A673 (cell line): ENCODE measurements at regions not wholly inside any gene's neighbourhood (a gene's known extent, or its start where the extent isn't known, plus 50 kb on each side); places are given as distances from the start of the nearest gene placed in this dataset.

Experiments
- BruUV-seq: library from RNA; stranded (reverse); fragments of 400-500 nt; replicated peaks from 2 replicates; lab custom pipeline; 2021; lab: Mats Ljungman, UMichigan
- CTCF ChIA-PET: fragments of 300-600 bp; sonication (Branson Sonifier 250); formaldehyde crosslinking; loops from one replicate; lab custom pipeline; 2022; ENCODE audit warnings: antibody characterized with exemption; lab: Charles Lee
- POLR2A ChIA-PET: fragments of 300-600 bp; sonication (Branson Sonifier 250); formaldehyde crosslinking; loops from one replicate; lab custom pipeline; 2022; ENCODE audit warnings: antibody characterized with exemption; ENCODE audit not compliant: low non-redundant PET; lab: Charles Lee
- DNase-seq: peaks from one replicate; pipeline ENCODE4 v3.0.0-alpha.2; 2015; ENCODE audit warnings: low spot score
- H3K27ac ChIP-seq: fragments of 200-600 bp; sonication (generic); 2 replicates; pipeline ENCODE4 v1.5.1; 2016; ENCODE audit warnings: mixed run types, low read depth, mild to moderate bottlenecking, mixed read lengths, antibody characterized with exemption, low read length; ENCODE audit not compliant: poor library complexity, severe bottlenecking
- H3K27me3 ChIP-seq: fragments of 200-600 bp; sonication (generic); replicated peaks from 2 replicates; pipeline ENCODE4 v1.6.1; 2017; ENCODE audit warnings: mixed run types, low read depth, mild to moderate bottlenecking, mixed read lengths, antibody characterized with exemption, low read length; ENCODE audit not compliant: insufficient read depth, poor library complexity
- H3K36me3 ChIP-seq: fragments of 200-600 bp; sonication (generic); 2 replicates; pipeline ENCODE4 v1.6.1; 2016; ENCODE audit warnings: mixed run types, mild to moderate bottlenecking, mixed read lengths, antibody characterized with exemption, low read length; ENCODE audit not compliant: insufficient read depth, poor library complexity, severe bottlenecking
- H3K4me1 ChIP-seq: fragments of 200-600 bp; sonication (generic); 2 replicates; pipeline ENCODE4 v1.6.1; 2017; ENCODE audit warnings: mixed run types, mild to moderate bottlenecking, mixed read lengths, antibody characterized with exemption, low read length; ENCODE audit not compliant: insufficient read depth, poor library complexity, severe bottlenecking
- H3K4me3 ChIP-seq: fragments of 200-600 bp; sonication (generic); 2 replicates; pipeline ENCODE4 v1.5.1; 2016; ENCODE audit warnings: low read depth, mixed run types, mild to moderate bottlenecking, mixed read lengths, low read length; ENCODE audit not compliant: poor library complexity, severe bottlenecking
- H3K9me3 ChIP-seq: fragments of 200-600 bp; sonication (generic); 2 replicates; pipeline ENCODE4 v1.6.1; 2016; ENCODE audit warnings: mixed run types, low read depth, mild to moderate bottlenecking, mixed read lengths, antibody characterized with exemption, low read length; ENCODE audit not compliant: poor library complexity, severe bottlenecking
- CTCF ChIP-seq: fragments of 300-800, 200-600 bp; sonication (generic); conservative IDR thresholded peaks from 2 replicates; pipeline ENCODE4 v1.5.1; 2017; ENCODE audit warnings: low read depth, mild to moderate bottlenecking, antibody characterized with exemption, low read length, moderate library complexity, mixed read lengths
- EZH2 ChIP-seq: fragments of 200-600 bp; sonication (generic); IDR thresholded peaks from 2 replicates; pipeline ENCODE4 v1.6.1; 2017; ENCODE audit warnings: borderline replicate concordance, low read depth, mild to moderate bottlenecking, mixed read lengths, antibody characterized with exemption, low read length; ENCODE audit not compliant: poor library complexity, severe bottlenecking
- intact Hi-C: fragments of 100-400 bp; cut with micrococcal nuclease; formaldehyde crosslinking; loops from one replicate; pipeline ENCODE4 v1.10.0; 2022; ENCODE audit not compliant: unreplicated experiment

- no peak for DNase-seq
- CTCF ChIA-PET = no interaction called here
- peaks cover 7% of the 10 kb centered on the region for H3K9me3 ChIP-seq
- intact Hi-C loops = loop anchor here (1.0 kb wide), 1 partner anchor 28 kb away; no protein-coding TSS in a partner anchor
- TF ChIP-seq EZH2 (no peak), CTCF (no peak)
- H3K36me3 ChIP-seq = no peaks in the 10 kb centered on the region
- POLR2A ChIA-PET = no interaction called here
- no peak overlapping the region for H3K27ac ChIP-seq
- no peak overlapping the region for H3K4me3 ChIP-seq
- no peaks in the 10 kb centered on the region for H3K4me1 ChIP-seq
- BruUV-seq = no TSS peak
- no peaks in the 10 kb centered on the region for H3K27me3 ChIP-seq
Measured at GRCh38 chr9:111114486-111114885, 76.2 kb upstream of the LPAR1 start.

- Histone ChIP-seq H3K36me3 (no peaks in the 10 kb centered on the region), H3K27ac (no peak overlapping the region), H3K27me3 (no peaks in the 10 kb centered on the region), H3K9me3 (no peaks in the 10 kb centered on the region), H3K4me1 (no peaks in the 10 kb centered on the region), H3K4me3 (no peak overlapping the region)
- intact Hi-C loops = loop anchor here (1.0 kb wide), 1 partner anchor 29 kb away; no protein-coding TSS in a partner anchor
- ChIA-PET CTCF (no interaction called here), POLR2A (no interaction called here)
- peak; percentile 35 for DNase-seq
- no TSS peak for BruUV-seq
- TF ChIP-seq EZH2 = no peak
- TF ChIP-seq CTCF = no peak
Measured at GRCh38 chr9:111113712-111114111, 75.4 kb upstream of the LPAR1 start.

GRCh38 chr9:111110805-111111204, 72.5 kb upstream of the LPAR1 start:
- DNase-seq = no peak
- TF ChIP-seq EZH2 (no peak), CTCF (no peak)
- ChIA-PET CTCF (no interaction called here), POLR2A (no interaction called here)
- H3K27me3 ChIP-seq = no peaks in the 10 kb centered on the region
- BruUV-seq = no TSS peak
- H3K4me3 ChIP-seq = no peak overlapping the region
- no peaks in the 10 kb centered on the region for H3K36me3 ChIP-seq
- H3K27ac ChIP-seq = no peak overlapping the region
- H3K9me3 ChIP-seq = no peaks in the 10 kb centered on the region
- intact Hi-C loops = no loop called here
- no peaks in the 10 kb centered on the region for H3K4me1 ChIP-seq
